HuH-7.5 (cell line): ENCODE measurements at regions not wholly inside any gene's neighbourhood (a gene's known extent, or its start where the extent isn't known, plus 50 kb on each side); places are given as distances from the start of the nearest gene placed in this dataset.

Experiments
- DNase-seq: peaks from one replicate; pipeline ENCODE4 v3.0.0; 2011; ENCODE audit warnings: low spot score

DNA sequence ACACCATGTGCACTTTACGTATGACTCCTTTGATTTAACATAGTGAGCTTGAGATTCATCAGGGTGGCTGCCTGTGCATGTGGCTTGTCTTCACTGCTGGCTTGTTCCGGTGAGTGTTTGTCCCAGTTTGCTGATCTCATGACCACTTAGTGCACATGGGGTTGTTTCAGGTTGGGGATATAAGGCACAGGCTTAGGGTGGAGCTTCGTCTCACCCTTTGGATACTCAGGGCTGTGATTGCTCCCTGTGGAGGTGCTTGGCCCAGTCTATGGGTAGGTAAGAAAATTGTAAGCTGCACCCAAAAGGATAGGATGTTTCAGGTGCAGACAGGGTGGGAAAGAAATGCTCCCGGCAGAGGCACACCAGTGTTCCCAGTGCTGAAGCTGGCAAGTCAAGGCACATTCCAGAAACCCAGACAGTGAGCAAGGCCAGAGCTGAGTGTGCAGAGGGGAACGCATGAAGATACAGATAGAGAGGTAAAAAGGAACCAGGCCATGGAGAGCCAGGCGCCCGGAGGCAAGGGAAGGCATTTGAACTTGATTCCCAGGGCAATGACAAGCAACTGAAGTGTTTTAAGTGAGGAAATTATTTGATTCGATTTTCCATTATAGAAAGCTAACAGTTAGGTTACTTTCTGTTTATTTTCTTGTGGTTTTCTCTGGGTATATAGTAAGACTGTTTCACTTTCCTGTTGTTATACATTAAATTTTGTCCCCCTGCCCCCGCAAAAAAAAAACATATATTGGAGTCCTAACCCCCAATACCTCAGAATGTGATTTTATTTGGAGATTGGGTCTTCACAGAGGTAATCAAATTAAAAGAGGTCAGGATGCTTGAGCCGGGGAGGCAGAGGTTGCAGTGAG lies 289.8 kb upstream of the KLF6 start:
- no peak for DNase-seq

DNA sequence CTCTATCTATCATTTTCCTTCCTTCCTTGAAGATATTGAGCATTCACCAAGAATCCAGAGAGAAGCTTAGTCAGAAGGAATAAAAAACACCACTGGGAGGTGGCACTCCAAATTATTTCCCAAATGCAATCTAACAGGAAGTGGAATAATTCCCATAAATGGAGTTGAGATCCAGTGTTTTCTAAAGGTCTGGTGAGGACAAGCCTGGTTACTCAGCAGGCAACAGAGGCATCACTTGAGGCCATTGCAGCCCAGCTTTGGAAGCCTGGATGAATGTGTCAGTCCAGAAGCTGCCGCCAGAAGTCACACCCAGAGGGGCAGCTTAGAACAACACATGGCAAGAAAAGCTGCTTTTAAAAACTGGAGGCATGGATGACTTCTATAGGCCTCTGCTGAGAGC lies 288.9 kb upstream of the KLF6 start:
- no peak for DNase-seq

DNA sequence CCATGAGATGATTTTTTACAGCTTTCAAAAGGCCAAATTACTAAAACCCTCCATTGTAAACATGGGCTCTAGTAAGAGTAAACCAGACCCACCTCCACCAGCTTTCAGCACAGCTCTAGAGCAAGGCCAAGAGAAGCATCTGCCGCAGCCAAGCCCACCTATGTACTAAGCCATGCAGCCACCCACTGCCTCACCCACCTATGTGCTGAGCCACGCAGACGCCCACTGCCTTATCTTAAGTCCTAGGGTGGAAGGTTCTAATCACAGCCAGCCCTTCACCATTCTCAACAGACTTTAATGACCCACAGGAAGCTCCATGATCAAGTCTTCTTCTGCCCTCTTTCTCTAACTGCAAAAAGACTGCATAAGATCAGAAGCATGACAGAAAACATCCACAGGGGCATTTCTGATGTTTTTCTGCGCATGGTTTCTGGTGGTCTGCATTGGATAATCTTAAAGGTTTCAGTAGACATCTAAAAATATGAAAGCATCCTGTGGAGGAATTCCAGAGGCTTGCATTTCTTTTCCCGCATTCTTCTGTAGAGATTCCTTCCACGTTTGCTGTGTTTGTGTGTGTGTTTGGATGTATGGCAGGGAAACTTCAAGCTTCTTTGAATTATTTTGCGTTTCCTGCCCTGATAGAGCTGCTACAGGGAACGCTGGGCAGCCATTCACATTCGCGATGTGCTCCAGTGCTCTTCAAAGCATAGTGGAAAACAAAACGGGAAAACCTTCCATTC lies 286.1 kb upstream of the KLF6 start:
- no peak for DNase-seq

DNA sequence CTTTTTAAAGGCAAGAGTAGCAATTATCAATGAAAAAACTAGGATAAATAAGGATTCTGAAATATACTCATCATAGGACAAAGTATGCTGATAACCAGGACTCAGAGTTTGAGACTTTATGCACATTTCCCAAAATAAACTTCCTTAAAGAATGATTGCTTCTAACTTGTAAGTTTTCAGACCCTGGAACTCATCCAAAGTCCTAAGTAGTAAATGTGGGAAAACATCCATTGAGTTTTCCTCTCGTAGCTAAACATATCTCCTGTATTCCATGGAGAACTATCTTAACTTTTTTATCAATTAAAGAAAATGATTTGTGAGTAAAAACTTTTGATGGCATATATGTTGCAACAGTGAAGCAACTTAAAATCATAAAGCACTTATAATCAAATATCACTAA lies 285.2 kb upstream of the KLF6 start:
- DNase-seq: no peak

DNA sequence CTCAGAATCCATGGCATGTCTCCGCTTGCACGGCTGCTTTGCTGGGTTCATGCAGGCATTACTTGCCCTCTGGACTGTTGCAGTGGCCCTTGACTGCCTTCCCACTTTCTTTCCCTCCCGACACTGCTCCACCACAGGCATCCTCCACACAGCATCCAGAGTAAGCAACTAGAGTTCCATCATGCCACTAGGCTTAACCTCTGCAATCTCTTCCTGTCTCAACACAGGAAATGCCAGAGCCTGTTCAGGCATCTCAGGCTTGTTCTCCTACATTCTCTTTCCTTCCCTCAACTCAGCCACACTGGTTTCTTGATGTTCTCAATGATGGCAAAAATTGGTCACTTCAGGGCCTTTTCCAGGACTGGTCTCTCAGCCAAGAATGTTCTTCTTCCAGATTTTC lies 284.5 kb upstream of the KLF6 start:
- DNase-seq: no peak

DNA sequence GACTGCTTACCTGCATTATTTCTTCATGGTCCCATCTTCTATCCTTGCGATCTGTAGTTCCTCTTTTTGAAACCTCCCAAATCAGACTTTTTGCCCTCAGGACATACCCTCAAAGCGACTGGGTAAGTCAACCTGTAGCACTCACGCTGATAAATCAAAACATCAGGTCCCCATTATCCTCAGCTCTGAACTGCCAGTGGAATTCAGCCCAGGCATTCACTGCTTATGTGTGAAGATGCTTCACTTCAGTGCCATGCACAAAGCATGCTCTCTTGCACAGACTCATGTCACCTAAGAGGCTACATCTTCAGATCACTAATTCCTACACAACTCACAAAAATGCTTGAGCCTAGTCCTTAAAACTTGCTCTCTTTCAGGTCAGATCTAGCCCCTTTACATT lies 283.6 kb upstream of the KLF6 start:
- DNase-seq: no peak

- DNase-seq: no peak
Measured at GRCh38 chr10:4067931-4068561, 283.0 kb upstream of the KLF6 start.

GRCh38 chr10:4067531-4067930 lies 282.5 kb upstream of the KLF6 start:
- no peak for DNase-seq

GRCh38 chr10:4066581-4067390 lies 281.8 kb upstream of the KLF6 start:
- DNase-seq: no peak

DNA sequence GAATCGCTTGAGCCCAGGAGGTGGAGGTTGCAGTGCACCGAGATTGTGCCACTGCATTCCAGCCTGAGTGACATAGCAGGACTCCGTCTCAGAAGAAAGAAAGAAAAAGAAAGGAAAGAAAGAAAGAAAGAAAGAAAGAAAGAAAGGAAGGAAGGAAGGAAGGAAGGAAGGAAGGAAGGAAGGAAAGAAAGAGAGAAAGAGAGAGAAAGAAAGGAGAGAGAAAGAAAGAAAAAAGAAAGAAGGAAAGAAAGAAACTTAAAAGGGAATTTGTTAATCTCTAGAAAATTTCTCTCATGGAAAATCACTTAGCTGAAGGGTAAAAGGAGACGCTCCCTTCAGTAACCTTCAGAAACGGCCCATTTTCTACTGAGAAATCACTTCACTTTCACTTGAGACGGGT lies 279.5 kb upstream of the KLF6 start:
- no peak for DNase-seq

DNA sequence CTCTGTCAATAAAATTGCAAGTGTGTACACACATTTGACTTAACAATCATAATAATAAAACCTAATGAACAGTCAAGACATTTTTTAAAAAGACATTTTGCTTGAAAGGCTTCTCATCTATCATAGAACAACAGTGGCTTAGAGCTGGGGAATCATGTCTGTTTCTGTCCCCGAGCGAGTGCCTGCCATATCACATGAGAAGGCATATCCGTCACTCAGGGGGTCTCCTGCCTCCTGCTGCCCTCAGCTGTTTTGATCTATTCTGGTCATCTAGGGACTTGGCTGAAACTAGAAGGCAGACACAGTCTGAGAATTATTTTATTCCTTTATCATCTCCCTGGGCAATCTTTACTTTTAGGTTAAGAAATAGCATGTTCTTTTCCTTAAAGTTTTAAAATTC lies 278.7 kb upstream of the KLF6 start:
- no peak for DNase-seq

DNA sequence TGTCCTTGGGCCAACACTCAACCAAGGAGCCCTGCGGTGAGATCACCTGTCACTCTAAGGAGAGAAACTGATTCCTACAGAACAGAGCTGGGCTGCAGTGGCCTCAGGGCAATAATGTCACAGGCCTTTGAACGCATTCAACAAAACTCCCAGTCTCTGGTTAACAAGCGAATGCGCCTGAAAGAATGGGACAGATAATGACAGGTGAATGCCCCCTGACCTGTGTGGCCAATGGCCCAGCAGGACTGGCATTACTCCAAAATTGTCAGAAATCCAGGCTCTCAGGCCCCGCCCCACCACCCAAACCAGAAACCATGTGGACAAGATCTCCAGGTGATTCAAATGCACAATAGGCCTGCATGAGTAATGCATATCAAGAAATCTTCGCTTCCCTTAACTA lies 277.7 kb upstream of the KLF6 start:
- no peak for DNase-seq

GRCh38 chr10:4062072-4062471 lies 277.1 kb upstream of the KLF6 start:
- DNase-seq: no peak

- no peak for DNase-seq
Measured at GRCh38 chr10:4061441-4061951, 276.5 kb upstream of the KLF6 start.

GRCh38 chr10:4059471-4060138 lies 274.6 kb upstream of the KLF6 start:
- no peak for DNase-seq

GRCh38 chr10:4058514-4059029 lies 273.6 kb upstream of the KLF6 start:
- DNase-seq: no peak

- no peak for DNase-seq
Measured at GRCh38 chr10:4057725-4058513, 272.9 kb upstream of the KLF6 start.

- DNase-seq: no peak
Measured at GRCh38 chr10:4057021-4057420, 272.0 kb upstream of the KLF6 start.

DNA sequence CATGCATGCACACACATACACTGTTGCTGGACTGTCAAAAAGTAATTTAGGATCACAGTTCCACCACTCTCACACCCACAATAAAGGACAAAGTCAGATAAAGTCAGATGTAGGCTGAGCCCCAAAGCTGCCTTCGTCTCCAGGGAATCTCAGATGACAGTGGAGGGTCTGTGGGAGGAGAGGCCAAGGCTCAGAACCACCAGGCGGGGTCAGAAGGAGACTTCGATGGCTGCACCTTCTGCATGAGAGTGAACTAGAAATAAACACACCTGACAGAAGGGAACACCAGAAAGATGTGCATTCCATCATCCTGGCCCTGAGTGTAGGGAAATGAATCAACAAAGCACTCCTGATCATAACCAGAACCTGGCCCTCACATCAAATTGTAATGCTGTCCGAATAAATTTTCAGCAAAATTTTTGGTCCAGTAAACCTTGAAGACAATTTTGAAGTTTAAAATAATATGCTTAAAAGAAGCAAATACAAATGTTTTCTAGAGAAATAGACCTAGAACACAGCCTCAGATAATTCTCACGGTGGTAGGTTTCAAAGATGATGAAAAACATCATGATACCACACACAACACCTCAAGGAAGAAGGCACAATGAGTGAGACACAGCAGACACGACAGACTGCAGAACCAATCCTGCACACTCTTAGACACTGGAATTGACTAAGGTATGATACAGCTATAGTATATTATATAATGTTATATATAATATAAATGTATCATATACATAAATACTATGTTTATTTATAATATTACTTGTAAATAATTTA lies 269.8 kb upstream of the KLF6 start:
- no peak for DNase-seq

DNA sequence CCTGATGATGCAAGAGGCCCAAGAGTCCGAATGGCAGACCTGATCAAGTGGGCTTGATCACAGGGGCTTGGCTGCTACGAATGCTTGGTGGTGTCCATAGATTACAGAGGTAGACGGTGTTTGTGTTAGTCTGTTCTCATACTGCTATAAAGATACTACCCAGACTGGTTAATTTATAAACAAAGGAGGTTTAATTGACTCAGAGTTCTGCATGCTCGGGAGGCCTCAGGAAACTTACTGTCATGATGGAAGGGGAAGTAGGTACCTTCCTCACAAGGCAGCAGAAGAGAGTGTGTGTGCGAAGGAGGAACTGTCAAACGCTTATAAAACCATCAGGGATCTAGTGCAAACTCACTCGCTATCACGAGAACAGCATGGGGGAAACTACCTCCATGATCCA lies 268.9 kb upstream of the KLF6 start:
- DNase-seq: no peak
